Sigmoid colon (tissue), 4 donors: ENCODE measurements at regions not wholly inside any gene's neighbourhood (a gene's known extent, or its start where the extent isn't known, plus 50 kb on each side); places are given as distances from the start of the nearest gene placed in this dataset.

Source experiments
- CTCF ChIP-seq, 4 experiments: fragments of 450-650 bp in 3 of 4; fragments of 200-600 bp in 1 of 4; IDR thresholded peaks; one replicate each; pipeline ENCODE4 v1.5.1; 2016 to 2019; ENCODE audit warnings: antibody characterized with exemption in 4 of 4, mild to moderate bottlenecking in 3 of 4, moderate library complexity in 2 of 4
- EP300 ChIP-seq, 4 donors: sonication (generic); formaldehyde crosslinking; IDR thresholded peaks; one replicate each; pipeline ENCODE4 v1.6.1; 2017; ENCODE audit warnings: antibody characterized with exemption in 4 of 4
- POLR2A ChIP-seq, 2 donors: fragments of 450-650 bp; IDR thresholded peaks; one replicate each; pipeline ENCODE4 v1.6.1; 2016; ENCODE audit warnings: antibody characterized with exemption in 2 of 2, mild to moderate bottlenecking in 2 of 2, moderate library complexity in 2 of 2
- POLR2AphosphoS5 ChIP-seq, 4 donors: sonication (generic); formaldehyde crosslinking; IDR thresholded peaks; one replicate each; pipeline ENCODE4 v1.6.1; 2017; ENCODE audit warnings: antibody characterized with exemption in 4 of 4

DNA sequence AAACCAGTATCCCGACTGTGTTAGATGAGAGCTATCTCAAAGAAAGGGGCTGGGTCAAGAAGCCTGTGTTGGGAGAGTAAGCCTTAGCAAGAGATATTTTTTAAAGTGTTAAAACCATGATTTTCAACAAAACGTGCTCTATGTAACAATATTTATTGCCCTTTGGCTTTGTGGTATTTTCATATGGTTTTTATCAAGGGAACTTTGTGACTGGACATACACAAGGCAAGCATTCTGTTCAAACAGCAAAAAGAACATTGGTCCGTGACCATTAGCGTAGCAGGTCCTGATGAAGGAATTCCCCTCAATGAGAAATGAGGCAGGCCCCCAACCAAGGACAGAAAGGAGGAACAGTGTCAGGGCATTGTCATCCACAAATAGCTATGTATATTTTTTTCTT, 222.6 kb downstream of the MYLK4 start:
- TF ChIP-seq CTCF (IDR thresholded peaks at IDR 0.05) (no peak), EP300 (IDR thresholded peaks at IDR 0.05) (no peak), POLR2AphosphoS5 (IDR thresholded peaks at IDR 0.05) (no peak), POLR2A (IDR thresholded peaks at IDR 0.05) (no peak)
